SW480 (cell line): ENCODE measurements at regions not wholly inside any gene's neighbourhood (a gene's known extent, or its start where the extent isn't known, plus 50 kb on each side); places are given as distances from the start of the nearest gene placed in this dataset.

Experiments used
- DNase-seq: peaks from one replicate; pipeline ENCODE4 v3.0.0-alpha.2; 2016; ENCODE audit warnings: low spot score

GRCh38 chr7:13035233-13035632 is 347.8 kb downstream of the ARL4A start:
- DNase-seq: no peak

- DNase-seq: no peak
Observed at GRCh38 chr7:13036256-13036780, 348.9 kb downstream of the ARL4A start.

- no peak for DNase-seq
Observed at GRCh38 chr7:13037216-13037615, 349.8 kb downstream of the ARL4A start.

- no peak for DNase-seq
Observed at GRCh38 chr7:13041368-13041988, 354.0 kb downstream of the ARL4A start.

GRCh38 chr7:13042605-13043236 is 355.3 kb downstream of the ARL4A start:
- peak; percentile 9 for DNase-seq

- DNase-seq: no peak
Observed at GRCh38 chr7:13044309-13044708, 356.9 kb downstream of the ARL4A start.

- DNase-seq: no peak
Observed at GRCh38 chr7:13047061-13047460, 359.6 kb downstream of the ARL4A start.

- DNase-seq: no peak
Observed at GRCh38 chr7:13049946-13050345, 362.5 kb downstream of the ARL4A start.

GRCh38 chr7:13050703-13051102 is 363.3 kb downstream of the ARL4A start:
- DNase-seq: no peak

GRCh38 chr7:13055732-13056368 is 368.4 kb downstream of the ARL4A start:
- no peak for DNase-seq

- DNase-seq: no peak
Observed at GRCh38 chr7:13057462-13058200, 370.2 kb downstream of the ARL4A start.

- DNase-seq: no peak
Observed at GRCh38 chr7:13060173-13060572, 372.7 kb downstream of the ARL4A start.

- DNase-seq: no peak
Observed at GRCh38 chr7:13061115-13061514, 373.7 kb downstream of the ARL4A start.

GRCh38 chr7:13062631-13063030 is 375.2 kb downstream of the ARL4A start:
- DNase-seq: peak; percentile 37

- no peak for DNase-seq
Observed at GRCh38 chr7:13067036-13067435, 379.6 kb downstream of the ARL4A start.

- DNase-seq: no peak
Observed at GRCh38 chr7:13068032-13068431, 380.6 kb downstream of the ARL4A start.

GRCh38 chr7:13069841-13070240 is 382.4 kb downstream of the ARL4A start:
- DNase-seq: no peak

- DNase-seq: no peak
Observed at GRCh38 chr7:13072014-13072413, 384.6 kb downstream of the ARL4A start.

- DNase-seq: no peak
Observed at GRCh38 chr7:13077466-13077865, 390.0 kb downstream of the ARL4A start.

- no peak for DNase-seq
Observed at GRCh38 chr7:13078105-13078504, 390.7 kb downstream of the ARL4A start.

- no peak for DNase-seq
Observed at GRCh38 chr7:13090959-13091358, 403.5 kb downstream of the ARL4A start.

- DNase-seq: no peak
Observed at GRCh38 chr7:13091974-13092707, 404.7 kb downstream of the ARL4A start.
